ENCODE measurements at regions not wholly inside any gene's neighbourhood (a gene's known extent, or its start where the extent isn't known, plus 50 kb on each side); places are given as distances from the start of the nearest gene placed in this dataset.
"Not testable (repeated sequence)": the region's sequence is repeated elsewhere in the genome, so short reads cannot be mapped to it uniquely, and the experiment has no call there.

DNA sequence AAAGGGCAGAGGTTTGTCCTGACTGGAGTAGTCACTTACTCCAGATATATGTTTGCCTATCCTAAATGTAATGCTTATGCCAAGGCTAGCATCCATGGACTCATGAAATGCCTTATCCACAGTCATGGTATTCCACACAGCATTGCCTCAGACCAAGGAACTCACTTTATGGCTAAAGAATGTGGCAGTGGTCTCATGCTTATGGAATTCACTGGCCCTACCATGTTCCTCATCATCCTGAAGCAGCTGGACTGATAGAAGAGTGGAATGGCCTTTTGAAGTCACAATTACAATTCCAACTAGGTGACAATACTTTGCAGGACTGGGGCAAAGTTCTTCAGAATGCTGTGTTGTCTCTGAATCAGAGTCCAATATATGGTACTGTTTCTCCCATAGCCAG lies 1014.8 kb downstream of the RAPGEF2 start:
- Histone ChIP-seq H3K27ac (ENCODE audit: low read length in 2 of 2) (no peak overlapping the region), H3K9me3 (ENCODE audit: control extremely low read depth in 1 of 3, control insufficient read depth in 2 of 3, insufficient read depth in 1 of 3, low read length in 2 of 3) (no peaks in the 10 kb centered on the region), H3K4me3 (ENCODE audit: control extremely low read depth in 1 of 5, extremely low read depth in 1 of 5, insufficient read depth in 1 of 5, low read depth in 2 of 5, low read length in 4 of 5) (no peak overlapping the region), H3K27me3 (replicated peaks in 1 of 4; ENCODE audit: control extremely low read depth in 1 of 4, control insufficient read depth in 3 of 4, insufficient read depth in 4 of 4, low read length in 3 of 4) (no peaks in the 10 kb centered on the region), H2AFZ (ENCODE audit: insufficient read depth, low read depth, low read length, poor library complexity, severe bottlenecking) (no peak overlapping the region), H3K4me1 (ENCODE audit: control insufficient read depth in 2 of 2, insufficient read depth in 2 of 2, low read length in 2 of 2) (no peaks in the 10 kb centered on the region), H4K20me1 (ENCODE audit: control insufficient read depth, insufficient read depth, low read length, poor library complexity, severe bottlenecking) (no peaks in the 10 kb centered on the region), H3K79me2 (ENCODE audit: control insufficient read depth, insufficient read depth, low read length) (no peaks in the 10 kb centered on the region), H3K36me3 (replicated peaks in 1 of 2; ENCODE audit: control extremely low read depth in 1 of 2, control insufficient read depth in 1 of 2, extremely low read depth in 1 of 2, insufficient read depth in 2 of 2, low read length in 1 of 2) (no peaks in the 10 kb centered on the region), H3K9ac (ENCODE audit: low read length) (no peak overlapping the region), H3K4me2 (replicated peaks; ENCODE audit: low read depth, low read length, poor library complexity, severe bottlenecking) (no peak overlapping the region)
- H3K4me3 Mint-ChIP-seq, result no peak overlapping the region
- H3K9me3 Mint-ChIP-seq (ENCODE audit: insufficient read depth), result peaks cover 23% of the 10 kb centered on the region
- CTCF ChIA-PET, result no interaction called here
- H3K27ac Mint-ChIP-seq, result no peak overlapping the region
- intact Hi-C loops (cut with micrococcal nuclease), result no loop called here
- TF ChIP-seq CTCF (IDR thresholded peaks at IDR 0.05) (no peak), EZH2 (IDR thresholded peaks at IDR 0.05; ENCODE audit: borderline replicate concordance, insufficient read depth, low read depth, low read length, poor library complexity, severe bottlenecking) (no peak)
- no peak for DNase-seq
- H3K27me3 Mint-ChIP-seq, result no peaks in the 10 kb centered on the region
- POLR2A ChIA-PET, result no interaction called here
- no peak for ATAC-seq (ENCODE audit: low read depth)
- no peaks in the 10 kb centered on the region for H3K4me1 Mint-ChIP-seq

GRCh38 chr4:160125576-160126287 lies 1022.9 kb downstream of the RAPGEF2 start:
- H2AFZ ChIP-seq (ENCODE audit: insufficient read depth, low read depth, low read length, poor library complexity, severe bottlenecking); H3K4me3 Mint-ChIP-seq; H3K27ac ChIP-seq (ENCODE audit: low read length in 2 of 2); DNase-seq; intact Hi-C loops (cut with micrococcal nuclease); H3K27ac Mint-ChIP-seq; H3K4me1 Mint-ChIP-seq; H3K36me3 ChIP-seq (replicated peaks in 1 of 2; ENCODE audit: control extremely low read depth in 1 of 2, control insufficient read depth in 1 of 2, extremely low read depth in 1 of 2, insufficient read depth in 2 of 2, low read length in 1 of 2); H3K4me2 ChIP-seq (replicated peaks; ENCODE audit: low read depth, low read length, poor library complexity, severe bottlenecking); H3K4me1 ChIP-seq (ENCODE audit: control insufficient read depth in 2 of 2, insufficient read depth in 2 of 2, low read length in 2 of 2); H4K20me1 ChIP-seq (ENCODE audit: control insufficient read depth, insufficient read depth, low read length, poor library complexity, severe bottlenecking); H3K9me3 Mint-ChIP-seq (ENCODE audit: insufficient read depth); CTCF ChIA-PET; H3K4me3 ChIP-seq (ENCODE audit: control extremely low read depth in 1 of 5, extremely low read depth in 1 of 5, insufficient read depth in 1 of 5, low read depth in 2 of 5, low read length in 4 of 5); H3K9me3 ChIP-seq (ENCODE audit: control extremely low read depth in 1 of 3, control insufficient read depth in 2 of 3, insufficient read depth in 1 of 3, low read length in 2 of 3); H3K9ac ChIP-seq (ENCODE audit: low read length); H3K27me3 ChIP-seq (replicated peaks in 1 of 4; ENCODE audit: control extremely low read depth in 1 of 4, control insufficient read depth in 3 of 4, insufficient read depth in 4 of 4, low read length in 3 of 4); H3K79me2 ChIP-seq (ENCODE audit: control insufficient read depth, insufficient read depth, low read length); ATAC-seq (ENCODE audit: low read depth); H3K27me3 Mint-ChIP-seq; POLR2A ChIA-PET: not testable (repeated sequence)
- 90% methylated on average over 15 of the region's 24 CpGs for WGBS (ENCODE audit: insufficient coverage)

All from B cell (primary cell).